ENCODE measurements at regions not wholly inside any gene's neighbourhood (a gene's known extent, or its start where the extent isn't known, plus 50 kb on each side); places are given as distances from the start of the nearest gene placed in this dataset.

DNA sequence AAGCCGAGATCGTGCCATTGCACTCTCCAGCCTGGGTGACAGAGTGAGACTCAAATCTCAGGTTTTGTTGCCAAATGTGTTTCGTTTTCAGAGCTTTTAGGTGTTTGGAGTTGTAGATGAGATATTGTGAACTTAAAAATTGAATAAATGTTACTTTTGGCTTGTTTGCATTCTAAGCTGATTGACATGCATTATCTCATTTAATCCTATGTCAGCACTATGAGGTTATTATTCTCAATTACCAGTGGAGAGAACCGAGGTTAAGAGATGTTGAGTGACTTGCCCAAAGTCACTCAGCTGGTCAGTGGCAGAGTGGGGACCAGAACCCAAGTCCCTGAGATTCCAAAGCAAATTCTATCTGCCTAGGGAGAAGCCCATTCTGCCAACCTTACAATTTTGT is 72.6 kb upstream of the PIM1 start:
- TF ChIP-seq CTCF (IDR thresholded peaks at IDR 0.05) (no peak), POLR2A (IDR thresholded peaks at IDR 0.05) (no peak)
